Neural progenitor cell (in vitro differentiated cells): ENCODE measurements at regions not wholly inside any gene's neighbourhood (a gene's known extent, or its start where the extent isn't known, plus 50 kb on each side); places are given as distances from the start of the nearest gene placed in this dataset.

ENCODE experiments used
- DNase-seq: peaks from one replicate; pipeline ENCODE4 v3.0.0-alpha.2; 2016; ENCODE audit warnings: low spot score
- H2AFZ ChIP-seq: fragments of 200-600 bp; sonication (generic); replicated peaks from 2 replicates; pipeline ENCODE4 v1.6.1; 2016; ENCODE audit warnings: antibody characterized with exemption
- H3F3A ChIP-seq: fragments of 200-600 bp; sonication (generic); 2 replicates; pipeline ENCODE4 v1.6.1; 2016; ENCODE audit warnings: antibody characterized with exemption, low read depth
- H3K27ac ChIP-seq: fragments of 200-600 bp; sonication (generic); 2 replicates; pipeline ENCODE4 v1.5.1; 2016; ENCODE audit warnings: mild to moderate bottlenecking
- H3K27me3 ChIP-seq: fragments of 200-600 bp; sonication (generic); 2 replicates; pipeline ENCODE4 v1.6.1; 2016; ENCODE audit warnings: mild to moderate bottlenecking, moderate library complexity
- H3K36me3 ChIP-seq: fragments of 200-600 bp; sonication (generic); 2 replicates; pipeline ENCODE4 v1.5.1; 2016
- H3K4me1 ChIP-seq: fragments of 200-600 bp; sonication (generic); 2 replicates; pipeline ENCODE4 v1.6.1; 2016; ENCODE audit warnings: mixed run types
- H3K4me2 ChIP-seq: fragments of 200-600 bp; sonication (generic); 2 replicates; pipeline ENCODE4 v1.6.1; 2016
- H3K4me3 ChIP-seq: fragments of 200-600 bp; sonication (generic); 2 replicates; pipeline ENCODE4 v1.5.1; 2016
- H3K79me2 ChIP-seq: fragments of 200-600 bp; sonication (generic); 2 replicates; pipeline ENCODE4 v1.6.1; 2016; ENCODE audit warnings: low read depth
- H3K9ac ChIP-seq: fragments of 200-600 bp; sonication (generic); 2 replicates; pipeline ENCODE4 v1.6.1; 2016
- H3K9me3 ChIP-seq: fragments of 200-600 bp; sonication (generic); 2 replicates; pipeline ENCODE4 v1.5.1; 2016; ENCODE audit warnings: low read depth
- H4K20me1 ChIP-seq: fragments of 200-600 bp; sonication (generic); 2 replicates; pipeline ENCODE4 v1.6.1; 2016; ENCODE audit warnings: low read depth
- H3K27ac Mint-ChIP-seq: 3 replicates; pipeline ENCODE4 v1.8.0; 2021; ENCODE audit warnings: mixed read lengths
- H3K27me3 Mint-ChIP-seq: 2 replicates; pipeline ENCODE4 v1.8.0; 2022; ENCODE audit warnings: low read depth, mild to moderate bottlenecking, inconsistent platforms, moderate library complexity, mixed read lengths; ENCODE audit not compliant: insufficient read depth
- H3K36me3 Mint-ChIP-seq: 3 replicates; pipeline ENCODE4 v1.8.0; 2021; ENCODE audit warnings: mixed read lengths
- H3K4me1 Mint-ChIP-seq: 3 replicates; pipeline ENCODE4 v1.8.0; 2021; ENCODE audit warnings: mixed read lengths
- H3K4me3 Mint-ChIP-seq: 3 replicates; pipeline ENCODE4 v1.8.0; 2021; ENCODE audit warnings: mild to moderate bottlenecking, moderate library complexity, mixed read lengths
- H3K9me3 Mint-ChIP-seq: 3 replicates; pipeline ENCODE4 v1.8.0; 2020; ENCODE audit warnings: mixed read lengths
- EZH2 ChIP-seq: fragments of 200-600 bp; sonication (generic); IDR thresholded peaks from 2 replicates; pipeline ENCODE4 v1.6.1; 2017; ENCODE audit warnings: antibody characterized with exemption, mild to moderate bottlenecking, moderate library complexity
- EZH2phosphoT487 ChIP-seq: fragments of 200-600 bp; sonication (generic); IDR thresholded peaks from 2 replicates; pipeline ENCODE4 v1.6.1; 2017; ENCODE audit warnings: antibody characterized with exemption
- TF ChIP-seq, protein P1 (sequence below): fragments of 200-600 bp; sonication (generic); IDR thresholded peaks from 2 replicates; pipeline ENCODE4 v1.5.1; 2017; ENCODE audit warnings: antibody characterized with exemption, mild to moderate bottlenecking

GRCh38 chr5:26669523-26669922, 368.9 kb downstream of the CDH9 start:
- Histone ChIP-seq H4K20me1 (no peaks in the 10 kb centered on the region), H3K36me3 (no peaks in the 10 kb centered on the region), H3K79me2 (no peaks in the 10 kb centered on the region), H2AFZ (no peak overlapping the region), H3K27ac (no peak overlapping the region), H3K27me3 (no peaks in the 10 kb centered on the region), H3K4me1 (no peaks in the 10 kb centered on the region), H3K9me3 (no peaks in the 10 kb centered on the region), H3K4me3 (no peak overlapping the region), H3F3A (no peaks in the 10 kb centered on the region), H3K9ac (no peak overlapping the region), H3K4me2 (no peak overlapping the region)
- Mint-ChIP-seq H3K4me3 (no peak overlapping the region), H3K9me3 (no peaks in the 10 kb centered on the region), H3K36me3 (no peaks in the 10 kb centered on the region), H3K4me1 (peaks cover 7% of the 10 kb centered on the region), H3K27me3 (no peaks in the 10 kb centered on the region), H3K27ac (no peak overlapping the region)
- no peak for TF ChIP-seq EZH2
- TF ChIP-seq, protein P1, sequence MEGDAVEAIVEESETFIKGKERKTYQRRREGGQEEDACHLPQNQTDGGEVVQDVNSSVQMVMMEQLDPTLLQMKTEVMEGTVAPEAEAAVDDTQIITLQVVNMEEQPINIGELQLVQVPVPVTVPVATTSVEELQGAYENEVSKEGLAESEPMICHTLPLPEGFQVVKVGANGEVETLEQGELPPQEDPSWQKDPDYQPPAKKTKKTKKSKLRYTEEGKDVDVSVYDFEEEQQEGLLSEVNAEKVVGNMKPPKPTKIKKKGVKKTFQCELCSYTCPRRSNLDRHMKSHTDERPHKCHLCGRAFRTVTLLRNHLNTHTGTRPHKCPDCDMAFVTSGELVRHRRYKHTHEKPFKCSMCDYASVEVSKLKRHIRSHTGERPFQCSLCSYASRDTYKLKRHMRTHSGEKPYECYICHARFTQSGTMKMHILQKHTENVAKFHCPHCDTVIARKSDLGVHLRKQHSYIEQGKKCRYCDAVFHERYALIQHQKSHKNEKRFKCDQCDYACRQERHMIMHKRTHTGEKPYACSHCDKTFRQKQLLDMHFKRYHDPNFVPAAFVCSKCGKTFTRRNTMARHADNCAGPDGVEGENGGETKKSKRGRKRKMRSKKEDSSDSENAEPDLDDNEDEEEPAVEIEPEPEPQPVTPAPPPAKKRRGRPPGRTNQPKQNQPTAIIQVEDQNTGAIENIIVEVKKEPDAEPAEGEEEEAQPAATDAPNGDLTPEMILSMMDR = no peak
- no peak for DNase-seq

GRCh38 chr5:26669031-26669430, 369.4 kb downstream of the CDH9 start:
- Histone ChIP-seq H3F3A (no peaks in the 10 kb centered on the region), H3K27me3 (no peaks in the 10 kb centered on the region), H3K9ac (no peak overlapping the region), H3K4me2 (no peak overlapping the region), H3K9me3 (no peaks in the 10 kb centered on the region), H3K4me1 (no peaks in the 10 kb centered on the region), H3K4me3 (no peak overlapping the region), H3K79me2 (no peaks in the 10 kb centered on the region), H3K27ac (no peak overlapping the region), H3K36me3 (no peaks in the 10 kb centered on the region), H4K20me1 (no peaks in the 10 kb centered on the region), H2AFZ (no peak overlapping the region)
- H3K9me3 Mint-ChIP-seq = no peaks in the 10 kb centered on the region
- H3K27me3 Mint-ChIP-seq = no peaks in the 10 kb centered on the region
- peaks cover 4% of the 10 kb centered on the region for H3K4me1 Mint-ChIP-seq
- H3K27ac Mint-ChIP-seq = no peak overlapping the region
- no peak overlapping the region for H3K4me3 Mint-ChIP-seq
- DNase-seq = no peak
- no peaks in the 10 kb centered on the region for H3K36me3 Mint-ChIP-seq
- TF ChIP-seq, protein P1 = no peak
- no peak for TF ChIP-seq EZH2
- no peak for TF ChIP-seq EZH2phosphoT487

GRCh38 chr5:26666371-26666770, 372.0 kb downstream of the CDH9 start:
- DNase-seq = no peak
- Histone ChIP-seq H3K36me3 (no peaks in the 10 kb centered on the region), H3K27ac (no peak overlapping the region), H3F3A (no peaks in the 10 kb centered on the region), H3K79me2 (no peaks in the 10 kb centered on the region), H4K20me1 (no peaks in the 10 kb centered on the region), H2AFZ (no peak overlapping the region), H3K9me3 (no peaks in the 10 kb centered on the region), H3K4me3 (no peak overlapping the region), H3K27me3 (no peaks in the 10 kb centered on the region), H3K4me2 (no peak overlapping the region), H3K4me1 (no peaks in the 10 kb centered on the region), H3K9ac (no peak overlapping the region)
- no peaks in the 10 kb centered on the region for H3K27me3 Mint-ChIP-seq
- H3K4me3 Mint-ChIP-seq = no peak overlapping the region
- no peak for TF ChIP-seq EZH2
- TF ChIP-seq, protein P1 = no peak
- no peak for TF ChIP-seq EZH2phosphoT487
- H3K9me3 Mint-ChIP-seq = no peaks in the 10 kb centered on the region
- no peaks in the 10 kb centered on the region for H3K4me1 Mint-ChIP-seq
- H3K36me3 Mint-ChIP-seq = no peaks in the 10 kb centered on the region
- H3K27ac Mint-ChIP-seq = no peak overlapping the region

DNA sequence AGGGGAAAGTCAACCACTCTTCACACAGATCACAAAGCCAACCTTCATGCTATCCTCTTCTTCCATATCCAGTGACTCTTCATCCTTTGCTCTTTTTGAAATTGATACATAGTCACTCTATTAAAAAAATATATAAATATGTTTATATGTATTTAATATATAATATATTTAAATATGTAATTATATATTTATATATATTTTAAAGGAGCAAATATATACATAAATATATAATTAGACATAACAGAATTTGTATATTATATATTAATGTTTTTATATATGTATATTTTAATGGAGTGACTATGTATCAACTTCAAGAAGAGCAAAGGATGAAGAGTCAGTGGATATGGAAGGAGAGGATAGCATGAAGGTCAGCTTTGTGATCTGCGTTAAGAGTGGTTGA, 374.9 kb downstream of the CDH9 start:
- no peak for DNase-seq
- no peaks in the 10 kb centered on the region for H3K79me2 ChIP-seq
- H4K20me1 ChIP-seq = no peaks in the 10 kb centered on the region
- H3K4me2 ChIP-seq = no peak overlapping the region
- peaks cover 8% of the 10 kb centered on the region for H3K9me3 Mint-ChIP-seq
- no peaks in the 10 kb centered on the region for H3K36me3 Mint-ChIP-seq
- no peak overlapping the region for H2AFZ ChIP-seq
- H3K27me3 ChIP-seq = no peaks in the 10 kb centered on the region
- H3K9me3 ChIP-seq = no peaks in the 10 kb centered on the region
- no peak overlapping the region for H3K9ac ChIP-seq
- H3K4me3 Mint-ChIP-seq = no peak overlapping the region
- H3F3A ChIP-seq = no peaks in the 10 kb centered on the region
- H3K36me3 ChIP-seq = no peaks in the 10 kb centered on the region
- H3K27me3 Mint-ChIP-seq = no peaks in the 10 kb centered on the region
- H3K27ac Mint-ChIP-seq = no peak overlapping the region
- peaks cover 2% of the 10 kb centered on the region for H3K4me1 Mint-ChIP-seq
- TF ChIP-seq, protein P1 = no peak
- TF ChIP-seq EZH2phosphoT487 = no peak
- TF ChIP-seq EZH2 = no peak
- no peak overlapping the region for H3K27ac ChIP-seq
- H3K4me1 ChIP-seq = no peaks in the 10 kb centered on the region
- H3K4me3 ChIP-seq = no peak overlapping the region
